Medulla oblongata (tissue), 1 donor: ENCODE measurements at regions not wholly inside any gene's neighbourhood (a gene's known extent, or its start where the extent isn't known, plus 50 kb on each side); places are given as distances from the start of the nearest gene placed in this dataset.
"Not testable (repeated sequence)": the region's sequence is repeated elsewhere in the genome, so short reads cannot be mapped to it uniquely, and the experiment has no call there.

Experiments
- DNase-seq: peaks from one replicate; pipeline ENCODE4 v3.0.0-alpha.2; 2015; ENCODE audit errors: extremely low spot score

DNA sequence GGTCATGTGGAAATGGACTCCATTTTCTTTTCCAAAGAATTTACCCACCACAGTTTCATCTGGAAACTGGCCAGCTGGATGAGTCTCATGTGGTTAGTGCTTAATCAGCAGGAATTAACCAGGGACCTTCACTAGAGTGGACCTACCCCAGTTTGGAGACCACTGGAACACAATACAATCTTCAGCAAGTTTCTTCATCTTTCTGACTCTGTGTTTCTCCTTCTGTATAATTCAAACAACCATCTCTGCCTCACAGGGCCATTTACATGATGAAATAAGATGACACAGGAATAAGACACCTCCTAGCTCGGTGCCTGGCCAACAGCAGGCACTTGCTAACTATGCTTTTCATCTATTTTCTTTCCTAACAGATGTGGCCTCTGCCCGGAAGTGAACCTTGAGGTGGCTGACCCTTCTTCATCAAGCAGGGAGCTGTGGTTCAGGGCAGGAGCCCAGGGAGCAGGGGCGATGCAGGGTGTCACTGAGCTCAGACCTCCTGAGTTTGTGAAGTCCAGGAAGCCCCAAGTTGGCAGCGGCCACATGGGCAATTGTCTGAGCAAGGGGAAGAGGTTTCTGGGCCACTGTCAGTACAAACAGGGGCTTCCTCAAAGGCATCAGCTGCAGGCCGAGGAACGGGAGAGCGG lies 98.8 kb downstream of the SOD2 start:
- DNase-seq, result no peak

DNA sequence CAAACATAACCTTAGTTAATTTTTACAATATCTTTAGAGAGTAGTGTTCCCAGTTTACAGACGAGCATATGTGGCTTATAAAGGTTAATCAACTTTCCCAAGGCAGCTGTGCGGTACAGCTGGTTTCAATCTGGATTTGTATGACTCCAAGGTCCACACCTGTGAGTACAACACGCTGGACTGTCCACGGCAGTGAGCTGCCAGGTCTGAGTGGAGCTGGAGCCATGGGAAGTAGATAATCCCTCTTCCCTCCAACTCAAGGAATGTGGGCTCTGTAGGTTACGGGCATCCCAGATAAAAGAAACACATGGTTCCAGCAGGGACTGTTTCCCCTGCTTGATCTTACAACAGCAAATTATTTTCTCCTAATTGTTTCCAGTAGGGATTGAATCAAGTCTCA lies 102.2 kb downstream of the SOD2 start:
- DNase-seq, result no peak

DNA sequence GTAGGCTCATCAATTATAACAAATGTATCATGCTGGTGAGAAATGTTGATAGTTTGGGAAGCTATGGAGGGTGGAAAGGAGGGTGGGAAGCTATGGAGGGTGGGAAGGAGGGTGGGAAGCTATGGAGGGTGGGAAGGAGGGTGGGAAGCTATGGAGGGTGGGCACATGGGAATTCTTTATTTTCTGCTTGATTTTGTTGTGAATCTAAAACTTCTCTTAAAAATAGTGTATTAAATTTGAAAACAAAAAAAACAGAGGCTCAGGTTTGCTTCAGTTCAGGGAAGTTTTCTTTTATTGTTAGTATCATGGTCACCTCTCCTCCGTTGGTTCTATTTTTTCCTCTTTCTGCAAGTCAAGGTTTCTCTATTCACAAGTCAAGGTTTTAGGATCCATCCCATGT lies 106.4 kb downstream of the SOD2 start:
- no peak for DNase-seq

DNA sequence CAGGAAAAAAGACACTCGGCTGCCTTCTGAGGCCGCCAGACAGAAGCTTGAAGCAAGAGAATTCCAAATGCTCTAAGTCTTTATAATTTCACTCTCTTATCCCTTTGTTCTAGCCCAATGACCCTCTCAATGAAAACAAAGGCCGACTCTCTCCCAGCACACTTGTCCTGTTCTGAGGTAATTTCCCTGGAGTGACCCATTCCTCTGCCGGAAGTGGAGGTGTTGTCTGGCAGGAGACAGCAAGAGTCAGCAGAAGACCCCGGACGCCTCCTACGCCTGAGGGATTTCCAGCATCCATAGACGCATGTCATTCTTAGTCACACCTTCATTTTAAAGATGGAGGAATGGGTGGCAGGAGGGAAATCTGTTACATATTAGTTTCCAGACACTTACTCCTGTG lies 110.3 kb downstream of the SOD2 start:
- DNase-seq, result no peak

DNA sequence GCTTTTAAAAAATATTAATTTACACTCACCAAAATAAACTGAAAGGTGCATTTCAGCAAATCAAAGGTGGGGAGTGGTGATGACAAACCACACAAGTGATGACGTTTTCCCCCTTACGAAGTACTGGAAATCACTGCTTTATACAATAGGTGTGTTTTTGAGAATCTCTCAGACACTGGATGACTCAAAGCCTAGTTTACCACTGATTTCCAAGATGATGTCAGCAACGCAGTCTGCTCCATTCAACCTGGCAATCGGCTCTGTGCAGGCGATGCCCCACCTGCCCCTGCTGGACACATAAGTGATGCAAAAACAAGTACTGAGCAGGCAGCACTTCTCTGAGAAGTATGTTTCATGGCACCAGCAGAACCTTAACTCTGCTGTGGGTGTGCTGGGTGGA lies 114.4 kb downstream of the SOD2 start:
- no peak for DNase-seq

- DNase-seq, result no peak
Observed at GRCh38 chr6:159577564-159577963, 115.5 kb downstream of the SOD2 start.

DNA sequence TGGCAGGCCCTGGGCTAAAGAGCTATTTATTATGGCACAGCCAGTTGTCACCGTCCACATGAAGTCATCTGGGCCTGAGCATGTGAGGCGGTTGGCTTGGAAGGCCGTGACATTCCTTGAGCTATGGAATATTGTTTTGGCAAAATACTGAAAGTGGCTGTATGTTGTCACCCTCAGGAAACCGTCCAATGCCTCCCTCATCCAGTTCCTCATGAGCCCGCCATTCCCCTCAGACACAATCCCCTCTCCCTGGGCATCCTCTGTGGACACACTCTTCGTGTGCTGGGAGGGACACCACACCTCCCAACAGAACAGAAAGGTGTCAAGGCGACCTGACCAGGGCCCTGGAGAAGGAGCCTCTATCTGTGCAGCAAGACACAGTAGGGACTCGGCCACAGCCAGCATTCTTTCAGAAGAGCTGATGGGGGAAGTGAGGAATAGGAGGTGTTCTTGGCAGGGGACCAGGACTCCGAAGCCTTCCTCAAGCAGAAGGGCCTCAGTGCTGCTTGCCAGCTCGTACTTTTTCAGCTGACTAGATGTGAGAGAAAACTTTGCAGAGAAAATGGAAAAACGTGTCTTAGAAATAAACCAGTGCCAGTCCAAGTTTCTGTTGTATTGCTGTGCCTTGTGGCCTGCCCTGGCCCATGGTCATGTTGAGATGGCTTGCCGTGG lies 120.5 kb downstream of the SOD2 start:
- no peak for DNase-seq

- DNase-seq, result no peak
Observed at GRCh38 chr6:159565181-159565710, 127.8 kb downstream of the SOD2 start.

DNA sequence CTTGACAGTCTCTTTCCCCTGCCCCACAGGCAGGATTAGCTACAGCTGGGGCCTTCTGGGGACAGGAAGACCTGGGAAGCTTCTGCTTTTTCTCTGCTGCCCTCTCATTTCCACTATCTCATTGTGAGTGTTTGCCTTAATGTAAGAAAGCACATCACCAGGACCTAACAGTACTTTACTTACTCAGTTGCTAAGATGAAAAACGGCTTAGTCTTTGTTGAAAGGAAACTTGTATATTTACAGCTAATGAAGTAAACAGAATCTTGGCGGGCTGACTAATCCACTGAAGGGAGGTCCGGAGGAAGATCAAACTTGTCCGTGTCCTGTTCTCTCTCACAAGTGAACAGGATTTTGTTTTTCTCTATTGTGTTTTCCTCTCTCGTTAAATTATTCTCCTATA lies 128.6 kb downstream of the SOD2 start:
- no peak for DNase-seq

DNA sequence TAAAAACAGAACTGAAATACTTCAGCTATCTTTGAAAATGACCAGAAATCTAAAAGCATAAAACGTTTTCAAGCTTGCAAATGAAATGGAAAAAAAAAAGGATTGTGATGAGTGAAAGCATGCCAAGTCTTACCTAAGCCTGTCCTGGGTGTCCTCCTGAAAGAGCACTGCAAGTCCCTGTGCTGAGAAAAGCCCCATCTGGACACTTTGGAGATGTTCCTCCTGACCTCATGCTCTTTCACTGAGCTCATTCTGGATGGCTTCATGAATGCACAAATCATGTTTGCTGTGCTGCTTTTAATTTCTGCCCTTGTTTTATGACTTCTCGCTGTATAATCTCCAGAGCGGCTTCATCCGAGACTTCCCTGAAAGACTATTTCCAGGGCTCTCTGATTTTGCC lies 136.0 kb downstream of the SOD2 start:
- no peak for DNase-seq

DNA sequence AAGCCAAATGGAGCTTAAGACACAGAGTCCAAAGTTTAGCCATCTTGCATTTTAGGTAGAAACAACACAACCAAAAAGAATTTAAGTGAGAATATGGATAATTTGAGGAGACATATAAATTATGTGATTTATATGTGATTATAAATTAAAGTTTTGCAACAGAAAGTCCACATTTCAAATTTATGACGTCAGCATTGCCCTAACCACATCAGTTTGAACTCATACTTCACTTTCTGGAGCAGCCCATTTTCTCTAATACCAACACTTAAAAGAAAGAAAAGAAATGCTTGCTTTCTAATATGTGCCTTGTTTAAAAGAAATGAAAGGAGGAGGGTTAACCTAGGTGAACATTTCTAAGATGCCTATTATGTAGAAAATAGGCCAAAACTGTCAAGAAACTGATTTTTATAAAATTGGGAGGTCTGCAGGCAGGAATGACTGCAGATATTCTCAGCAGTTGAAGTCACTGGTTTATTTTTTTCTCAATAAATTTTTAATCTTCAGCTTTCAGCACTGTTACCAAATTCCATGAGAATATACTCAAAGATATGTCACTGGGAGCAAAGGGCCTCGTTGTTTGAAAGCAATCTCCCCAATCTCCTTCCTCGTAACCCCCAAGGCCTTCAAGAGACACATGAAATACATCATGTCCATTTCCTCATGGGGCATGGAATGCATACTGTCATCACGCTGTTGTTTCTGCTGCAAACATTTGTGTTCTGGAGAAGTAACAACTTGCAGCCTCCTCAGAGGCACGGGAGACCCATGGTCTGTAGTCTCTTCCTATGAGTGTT lies 137.8 kb downstream of the SOD2 start:
- no peak for DNase-seq

GRCh38 chr6:159541296-159541695 lies 151.7 kb downstream of the SOD2 start:
- DNase-seq, result no peak

DNA sequence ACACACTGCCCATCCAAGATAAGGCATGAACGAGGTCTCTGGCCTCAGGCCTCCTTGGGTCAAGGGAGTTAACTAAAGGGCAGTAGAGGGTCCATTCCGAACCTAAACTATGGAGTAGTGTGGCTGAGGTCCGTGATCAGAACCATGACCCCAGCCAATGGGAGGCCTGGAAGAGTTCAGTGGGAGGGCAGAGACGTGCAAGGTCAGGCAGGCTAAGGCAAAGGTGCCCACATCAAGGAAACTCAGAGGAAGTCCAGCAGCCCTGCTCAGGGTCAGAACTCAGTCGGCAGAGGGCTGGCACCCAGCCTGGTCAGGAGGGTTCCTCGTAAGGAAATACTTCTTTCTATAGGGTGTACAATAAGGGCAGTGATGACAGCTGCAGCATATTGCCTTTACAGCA lies 152.2 kb downstream of the SOD2 start:
- no peak for DNase-seq

GRCh38 chr6:159540152-159540551 lies 152.9 kb downstream of the SOD2 start:
- DNase-seq, result no peak

- not testable (repeated sequence) for DNase-seq
Observed at GRCh38 chr6:159538031-159538430, 155.0 kb downstream of the SOD2 start.

DNA sequence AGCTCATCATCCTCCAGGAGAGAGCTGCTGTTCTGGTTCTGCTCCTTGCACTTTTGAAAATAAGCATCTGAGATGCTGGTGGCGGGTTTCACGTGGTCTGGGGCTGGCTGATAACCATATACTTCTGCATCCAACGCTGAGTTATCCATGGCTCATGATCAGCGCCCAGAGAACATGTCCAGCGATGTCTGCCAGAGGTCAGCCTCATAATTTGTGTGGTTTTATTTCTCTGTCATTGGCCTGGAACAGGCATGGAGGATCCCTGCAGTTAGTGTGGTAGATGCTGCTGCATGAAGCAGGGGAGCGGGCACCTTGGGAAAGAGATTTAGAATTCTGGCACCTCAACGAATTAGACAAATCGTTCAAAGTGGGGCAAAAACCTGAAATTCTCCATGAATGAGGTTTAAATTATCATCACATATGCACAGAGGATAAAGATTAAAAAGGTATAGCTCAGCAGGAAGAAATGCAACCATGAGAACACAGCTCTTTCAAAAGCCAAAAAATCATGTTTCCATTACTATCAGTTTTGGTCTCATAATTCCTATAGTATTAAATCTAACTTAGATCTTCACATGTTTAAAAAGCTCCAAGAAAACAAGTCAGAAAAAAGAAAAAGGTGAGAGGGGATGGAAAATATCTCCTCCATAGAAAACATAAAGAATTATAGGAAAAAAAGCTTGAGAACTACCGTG lies 157.2 kb downstream of the SOD2 start:
- no peak for DNase-seq

GRCh38 chr6:159533568-159533967 lies 159.5 kb downstream of the SOD2 start:
- no peak for DNase-seq

DNA sequence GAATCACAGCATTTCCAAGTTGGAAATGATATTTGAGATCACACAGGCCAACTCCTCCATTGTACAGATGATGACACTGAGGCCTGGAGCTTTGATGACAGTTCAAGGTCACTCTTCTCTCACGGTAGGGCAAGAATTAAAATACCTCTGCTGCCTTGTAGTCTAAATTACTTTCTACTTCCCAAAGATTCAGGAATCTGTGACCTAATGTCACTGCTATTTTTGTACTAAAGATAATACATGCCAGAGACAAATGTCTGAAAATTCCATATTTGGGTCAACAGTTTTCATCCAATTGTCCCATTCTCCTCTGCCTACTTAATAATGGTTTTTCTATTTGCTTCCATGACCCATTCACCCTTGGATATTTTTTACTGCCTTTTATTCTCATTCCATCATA lies 160.0 kb downstream of the SOD2 start:
- DNase-seq, result no peak

- DNase-seq, result no peak
Observed at GRCh38 chr6:159532155-159532554, 160.9 kb downstream of the SOD2 start.

DNA sequence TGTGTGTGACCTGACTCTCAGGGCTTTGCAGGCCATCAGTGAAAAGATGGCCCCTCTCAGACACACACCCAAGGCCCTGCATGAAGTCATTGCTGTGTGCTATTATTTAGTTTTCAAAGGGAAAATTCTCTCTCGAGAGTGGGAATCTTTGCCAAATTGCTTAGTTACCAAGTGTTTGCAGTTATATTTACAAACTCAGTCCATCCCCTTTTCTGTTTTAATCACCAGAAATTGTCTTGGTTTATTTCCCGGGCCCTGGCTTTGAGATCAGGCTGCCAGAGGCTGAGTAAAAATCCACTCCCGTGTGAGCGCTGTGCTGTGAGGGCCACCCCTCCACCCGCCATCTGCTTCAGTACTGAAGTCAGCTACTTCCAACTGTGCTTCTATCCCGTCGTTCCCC lies 163.1 kb downstream of the SOD2 start:
- peak; percentile 20 for DNase-seq

- no peak for DNase-seq
Observed at GRCh38 chr6:159527351-159527750, 165.7 kb downstream of the SOD2 start.

DNA sequence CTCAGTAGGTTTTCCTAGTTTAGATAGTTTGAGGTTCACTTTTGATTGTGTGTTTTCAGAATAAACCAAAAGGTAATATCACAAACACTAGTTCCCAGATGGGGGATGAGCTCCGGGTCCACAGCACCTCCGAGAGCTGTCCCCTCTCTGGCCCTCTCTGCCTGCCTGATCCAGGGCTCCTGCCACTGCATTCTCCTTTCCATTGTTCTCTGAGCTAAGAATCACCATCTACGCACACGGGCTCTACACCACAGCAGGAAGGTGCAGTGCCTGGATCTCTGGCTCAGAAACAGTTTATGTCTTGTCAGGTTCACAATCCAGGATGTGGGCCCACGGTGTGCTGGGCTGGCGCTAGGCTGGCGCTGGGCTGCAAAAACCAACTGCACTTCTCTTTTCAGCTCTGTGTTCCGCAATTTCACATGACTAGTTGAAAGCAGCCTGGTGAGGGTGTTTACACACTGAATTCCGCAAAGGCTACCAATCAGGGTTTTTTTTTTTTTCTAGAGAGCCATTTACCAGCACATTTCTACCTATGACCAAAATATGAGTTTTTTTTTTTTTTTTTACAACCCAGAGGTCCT lies 167.5 kb downstream of the SOD2 start:
- no peak for DNase-seq
